Stimulated activated CD8-positive, alpha-beta memory T cell treated with anti-CD3 and anti-CD28 coated beads, Interleukin-7, amount 100 ng/mL, for 48 hours (primary cell): ENCODE measurements at regions not wholly inside any gene's neighbourhood (a gene's known extent, or its start where the extent isn't known, plus 50 kb on each side); places are given as distances from the start of the nearest gene placed in this dataset.
A peak's percentile ranks its signal among the peaks of the same experiment; 100 is the strongest.
"Not testable (repeated sequence)": the region's sequence is repeated elsewhere in the genome, so short reads cannot be mapped to it uniquely, and the experiment has no call there.

Experiments
- DNase-seq, 2 donors: peaks; one replicate each; pipeline ENCODE4 v3.0.0-alpha.2; 2020; ENCODE audit warnings: low read depth in 1 of 2; ENCODE audit errors: extremely low read depth in 1 of 2

DNA sequence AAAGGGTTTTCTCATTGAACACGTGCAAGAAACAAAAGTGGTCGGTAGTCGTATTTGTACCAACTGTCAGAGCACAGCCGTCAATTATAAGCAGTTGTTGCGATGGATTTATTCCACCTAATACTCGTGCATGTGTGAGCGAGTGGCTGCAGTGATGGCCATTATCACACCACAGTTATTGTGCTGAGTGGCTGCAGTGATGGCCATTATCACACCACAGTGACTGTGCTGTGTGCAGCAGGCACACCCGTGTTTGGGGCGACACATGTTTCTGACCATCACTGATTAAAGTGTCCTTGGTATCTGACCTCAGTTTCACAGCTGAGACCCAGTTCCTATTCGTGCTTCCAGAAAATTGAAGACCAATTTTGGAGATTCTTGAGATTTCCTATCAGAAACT, 142.9 kb upstream of the PFKP start:
- DNase-seq = no peak

DNA sequence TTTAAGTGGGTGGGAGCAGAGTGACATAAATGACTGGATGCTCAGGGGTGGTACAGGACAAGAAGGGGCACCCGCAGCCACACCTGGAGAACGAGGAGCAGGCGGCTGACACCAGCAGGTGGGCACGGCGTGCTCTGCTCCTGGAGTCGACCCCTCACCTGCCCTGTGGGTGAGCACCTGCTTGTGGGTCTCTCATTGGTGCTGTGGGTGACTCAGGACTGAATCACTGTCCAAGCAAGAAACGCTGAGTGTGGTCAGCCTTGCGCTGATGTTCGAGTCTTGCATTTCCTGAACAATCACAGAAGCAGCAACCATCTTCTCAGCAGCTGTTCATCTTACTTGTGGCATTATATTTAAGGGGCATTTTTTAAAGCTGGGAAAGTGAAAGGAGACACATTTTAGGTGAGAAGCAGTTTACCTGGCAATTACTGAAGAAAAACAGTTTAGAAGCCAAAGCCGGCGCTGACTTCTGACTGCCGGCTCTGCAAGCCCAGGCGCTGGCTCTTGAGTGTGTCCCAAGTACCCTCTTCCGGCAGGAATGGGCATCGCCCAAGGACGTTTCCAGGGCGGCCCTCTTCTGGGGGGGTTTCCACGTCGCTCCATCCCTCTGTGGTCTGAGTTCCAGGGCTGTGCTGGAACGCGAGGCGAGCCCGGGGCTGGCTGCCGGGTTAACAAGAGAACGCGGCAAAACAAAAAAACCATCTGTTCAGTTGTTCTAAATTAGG, 145.2 kb upstream of the PFKP start:
- DNase-seq = no peak

DNA sequence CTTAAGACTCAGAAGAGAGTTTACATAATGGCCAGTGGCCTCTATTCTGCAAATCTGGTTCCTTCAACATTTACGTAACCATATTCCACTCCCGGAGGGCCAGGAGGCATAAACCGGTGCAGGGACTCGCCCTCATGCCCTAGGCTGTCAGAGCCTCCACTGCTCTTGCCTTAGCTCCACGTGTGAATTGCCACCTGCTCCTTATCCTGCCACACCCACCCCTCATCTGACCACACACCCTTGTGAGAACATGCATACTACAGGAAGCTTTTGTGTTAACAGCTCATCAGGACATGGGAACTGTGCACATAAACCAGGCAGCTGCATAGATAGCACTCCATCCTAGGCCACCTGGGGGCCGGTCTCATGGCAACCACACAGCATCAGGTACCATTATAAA, 146.7 kb upstream of the PFKP start:
- no peak for DNase-seq

DNA sequence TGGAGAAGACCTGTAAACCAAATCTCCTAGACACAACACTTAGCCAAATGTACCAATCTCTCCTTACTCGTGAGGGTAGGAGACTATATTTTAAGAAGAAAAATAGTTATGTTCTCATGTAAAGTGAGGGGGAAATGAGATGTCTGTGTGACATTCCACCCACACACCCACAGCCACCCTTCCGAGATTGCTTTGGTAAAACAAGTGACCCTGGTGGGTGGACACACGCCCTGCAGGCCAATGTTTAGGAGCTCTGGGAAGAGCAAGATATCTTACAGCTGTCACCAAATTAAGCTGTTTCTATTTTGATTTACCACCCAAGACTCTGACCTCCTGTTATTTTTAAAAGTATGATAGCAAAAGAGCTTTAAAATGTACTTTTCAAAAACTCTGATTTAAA, 147.2 kb upstream of the PFKP start:
- no peak for DNase-seq

DNA sequence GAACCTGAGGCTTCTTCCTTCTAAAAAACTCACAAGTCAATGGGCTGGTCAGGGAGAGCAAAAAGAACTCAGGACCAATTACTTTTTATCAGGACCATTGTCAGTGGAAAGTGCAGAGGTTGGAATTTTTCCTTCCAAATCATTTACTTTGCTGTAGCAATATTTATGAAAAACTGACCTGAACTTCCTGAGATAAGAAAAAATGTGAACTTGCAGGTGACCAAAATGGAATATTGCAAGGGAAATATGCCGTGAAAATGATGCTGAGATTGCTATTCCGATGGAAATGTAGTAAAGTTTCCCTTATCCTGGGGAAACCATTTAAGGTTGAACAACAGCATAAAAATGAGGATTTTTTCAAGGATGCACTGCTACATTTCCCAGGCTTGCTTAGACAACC, 148.3 kb upstream of the PFKP start:
- DNase-seq = no peak

DNA sequence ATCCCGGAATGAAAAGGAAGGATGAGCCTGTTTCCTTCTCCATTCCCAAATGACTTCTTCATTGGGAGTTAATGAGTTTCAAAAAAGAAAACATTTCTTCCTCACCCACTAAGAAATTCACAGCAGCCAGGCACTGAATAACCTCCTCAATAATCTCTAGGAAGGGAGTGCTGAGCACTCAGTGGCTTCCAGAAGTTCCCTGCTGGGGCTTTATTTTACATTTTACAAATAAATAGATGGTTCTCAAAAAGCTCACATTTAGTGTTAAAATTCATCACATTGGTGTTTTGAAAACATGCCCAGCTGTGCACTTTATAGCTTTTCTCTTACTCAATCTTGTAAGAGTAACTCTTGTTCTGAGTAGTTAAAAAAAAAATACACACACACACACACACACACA, 148.9 kb upstream of the PFKP start:
- DNase-seq = no peak

DNA sequence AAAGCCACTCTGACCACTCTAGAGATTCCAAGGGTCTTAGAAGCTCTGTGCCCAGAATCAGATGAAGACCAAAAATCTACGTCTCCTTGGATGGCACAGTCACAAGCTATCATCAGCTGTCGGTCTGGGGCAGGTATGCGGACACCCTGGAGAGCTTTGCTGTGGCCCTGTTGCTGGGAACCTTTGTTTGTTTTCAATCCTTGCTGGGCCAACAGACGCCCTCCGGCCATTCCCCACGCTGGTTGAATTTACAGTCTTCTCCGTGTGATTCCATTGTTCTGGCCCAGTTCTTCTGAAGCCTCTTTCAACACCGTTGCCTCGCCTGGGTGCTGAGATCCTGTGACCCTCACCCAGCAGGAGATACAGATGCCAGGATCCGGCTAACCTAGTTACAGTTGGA, 149.4 kb upstream of the PFKP start:
- no peak for DNase-seq

DNA sequence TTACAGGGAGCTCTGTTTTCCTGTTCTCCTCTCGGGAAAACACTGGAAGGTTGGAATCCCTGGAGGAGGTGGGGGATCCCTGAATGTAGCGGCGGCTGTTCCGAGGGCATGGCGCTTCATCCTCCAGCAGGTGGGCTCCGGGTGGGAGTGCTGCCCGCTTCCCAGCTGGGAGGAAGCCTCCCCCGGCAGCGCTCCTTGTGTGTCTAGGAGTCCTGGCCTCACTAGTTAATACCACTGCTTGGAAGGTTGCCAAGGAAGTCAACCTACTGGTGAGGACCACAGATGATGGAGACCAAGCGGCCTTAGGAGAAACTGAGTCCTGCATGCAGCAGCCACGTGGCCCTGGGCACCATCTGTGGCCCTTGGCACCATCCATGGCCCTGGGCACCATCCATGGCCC, 151.9 kb upstream of the PFKP start:
- DNase-seq = no peak

DNA sequence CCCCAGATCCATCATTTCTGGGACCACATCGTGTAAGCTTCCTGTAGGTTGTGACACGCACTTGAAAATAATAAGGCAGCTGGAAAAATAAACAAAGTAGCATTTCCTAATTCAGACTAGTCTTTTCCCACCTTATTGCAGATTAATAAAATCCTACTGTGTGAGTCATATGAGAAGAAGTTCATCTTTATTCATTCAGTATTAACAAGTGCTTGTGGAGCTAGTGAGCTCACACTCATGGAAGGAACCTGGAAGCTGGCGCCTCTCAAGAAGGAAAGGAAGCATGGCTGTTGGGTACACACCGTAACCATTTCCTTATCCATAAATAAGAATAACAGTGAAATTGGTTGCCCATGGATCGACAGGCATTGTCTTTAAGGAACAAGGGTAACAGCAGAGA, 152.6 kb upstream of the PFKP start:
- DNase-seq = no peak

DNA sequence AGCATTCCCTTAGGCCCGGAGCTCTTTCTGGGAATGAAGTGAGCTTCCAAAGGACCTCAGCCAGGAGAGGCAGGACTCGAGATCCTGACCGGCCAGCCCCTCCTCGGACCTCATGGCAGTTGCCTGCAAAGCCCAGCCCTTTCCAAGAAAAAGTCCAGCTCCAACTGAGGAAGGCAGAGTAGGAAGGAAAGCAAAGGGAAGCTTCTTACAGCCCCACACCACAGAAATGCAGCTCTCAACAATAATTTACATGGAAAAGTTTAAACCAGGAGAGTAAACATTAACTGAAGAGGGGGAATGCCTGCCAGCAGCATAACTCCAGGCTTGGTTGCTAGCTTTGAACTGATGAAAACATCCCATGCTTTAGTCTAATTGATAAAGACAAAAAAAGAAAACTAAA, 153.9 kb upstream of the PFKP start:
- no peak for DNase-seq

DNA sequence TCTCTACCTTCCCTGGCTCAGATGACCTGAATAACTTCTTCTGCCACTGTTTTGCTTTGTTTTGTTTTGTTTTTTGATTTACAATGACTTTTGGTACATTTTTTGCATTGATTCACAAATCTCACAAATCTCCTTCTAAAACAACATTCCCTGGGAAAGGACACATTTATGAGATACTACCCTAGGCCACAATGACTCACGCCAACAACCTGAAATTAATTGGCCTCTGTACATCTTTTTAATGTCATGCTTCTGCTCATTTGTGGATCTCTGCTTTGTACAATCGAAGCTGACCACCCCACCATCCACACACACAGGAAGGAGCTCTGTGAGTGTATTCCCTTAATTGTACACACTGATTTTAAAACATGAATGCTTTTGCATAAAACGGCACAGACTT, 156.7 kb upstream of the PFKP start:
- no peak for DNase-seq

DNA sequence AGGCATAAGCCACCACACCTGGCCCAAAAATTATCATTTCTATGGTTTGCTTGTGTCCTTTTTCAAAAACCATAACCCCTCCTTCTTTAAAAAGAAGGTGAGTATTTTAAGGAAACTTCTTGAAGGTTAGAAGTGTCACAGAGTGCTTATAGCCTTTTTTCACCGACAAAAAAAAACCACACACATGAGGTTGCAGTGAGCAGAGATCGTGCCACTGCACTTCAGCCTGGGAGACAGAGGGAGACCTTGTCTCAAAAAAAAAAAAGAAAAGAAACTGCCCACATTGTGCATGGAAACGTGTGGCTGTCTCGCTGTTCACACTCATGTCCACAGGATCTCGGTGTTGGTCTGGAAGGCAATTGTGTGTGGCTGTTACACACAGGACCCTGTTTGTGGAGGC, 157.4 kb upstream of the PFKP start:
- DNase-seq = no peak

DNA sequence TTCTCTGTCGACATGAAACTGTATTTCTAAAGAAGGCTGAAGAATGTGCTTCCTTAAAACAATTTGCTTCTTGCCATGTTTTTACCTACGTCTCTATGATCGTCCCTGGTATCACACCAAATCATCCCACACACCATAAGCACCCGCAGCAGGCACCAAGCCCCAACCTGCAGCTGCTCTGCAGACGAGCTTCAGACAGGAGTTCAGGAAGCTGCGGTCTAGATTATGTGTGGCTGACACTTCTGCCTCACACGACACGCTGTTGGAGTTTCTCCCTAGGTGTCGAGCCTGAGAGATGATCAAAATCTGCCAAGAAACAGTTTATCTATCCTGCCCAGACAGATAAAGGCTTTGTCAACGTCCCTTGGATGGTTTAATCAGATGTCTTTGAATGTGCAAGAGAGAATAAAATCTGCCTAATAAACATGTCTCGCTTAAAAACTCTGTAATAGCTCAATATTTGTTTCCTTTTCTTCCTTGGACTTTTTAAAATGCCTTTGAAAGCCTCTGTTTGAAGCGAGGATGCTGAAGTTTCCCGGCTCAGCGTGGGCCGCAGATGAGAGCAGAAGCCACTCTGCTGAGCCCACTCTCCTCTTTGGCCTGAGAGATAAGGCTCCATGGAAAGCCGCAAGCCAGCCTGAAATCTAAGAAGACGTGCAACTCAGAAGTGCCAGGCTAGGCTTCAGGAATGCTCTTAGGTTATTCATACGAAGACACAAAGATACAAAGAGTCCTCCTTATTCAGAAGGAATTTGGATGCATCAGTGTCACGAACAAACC, 158.3 kb upstream of the PFKP start:
- no peak for DNase-seq

DNA sequence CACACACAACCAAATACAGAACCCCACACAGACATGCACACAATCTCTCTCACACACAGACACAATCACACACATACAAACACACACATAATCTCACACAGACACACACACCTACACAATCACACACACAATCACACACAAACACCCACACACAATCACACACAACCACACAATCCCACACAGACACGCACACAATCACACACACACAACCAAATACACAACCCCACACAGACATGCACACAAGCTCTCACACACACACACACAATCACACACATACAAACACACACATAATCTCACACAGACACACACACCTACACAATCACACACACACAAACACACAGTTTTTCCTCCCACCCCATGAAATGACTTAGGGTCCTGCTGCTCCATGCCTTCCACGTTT, 160.4 kb upstream of the PFKP start:
- DNase-seq = no peak

DNA sequence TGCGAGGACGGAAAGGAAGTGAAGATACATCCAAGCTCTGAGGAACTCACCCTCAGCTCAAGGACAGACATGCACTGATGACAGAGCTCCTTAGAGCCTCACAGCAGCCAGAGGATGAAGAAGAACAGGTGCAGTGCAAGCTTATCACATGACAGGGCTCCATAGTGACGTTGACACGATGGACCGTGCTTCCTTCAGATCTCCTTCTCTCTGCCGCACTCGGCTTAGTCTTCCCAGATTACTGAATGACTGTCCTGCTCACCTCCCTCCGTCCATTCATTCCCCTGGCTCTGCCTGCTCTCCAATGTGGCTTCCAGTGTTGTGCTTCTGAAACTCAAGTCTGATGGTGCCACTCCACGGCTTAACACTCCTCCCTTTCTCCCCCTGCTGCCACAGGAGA, 161.5 kb upstream of the PFKP start:
- no peak for DNase-seq

DNA sequence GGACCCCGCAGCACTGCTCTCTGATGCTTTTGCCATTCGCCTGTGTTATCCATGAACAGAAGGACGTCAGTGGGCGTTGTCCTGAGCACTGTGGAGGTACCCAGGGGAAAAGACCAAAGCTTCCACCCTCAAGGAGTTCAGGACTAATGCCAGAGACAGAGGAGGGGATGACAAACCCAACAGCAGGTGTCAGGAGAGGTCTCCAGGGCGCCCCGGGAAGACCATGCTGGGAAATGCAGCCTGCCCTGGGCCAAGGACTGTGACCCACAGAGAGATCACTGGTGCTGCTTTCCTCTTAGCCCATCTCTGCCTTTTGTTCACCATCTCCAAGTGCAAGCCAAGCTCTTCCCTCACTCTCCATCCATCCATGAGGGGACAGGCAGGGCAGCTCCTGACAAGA, 166.8 kb upstream of the PFKP start:
- no peak for DNase-seq

DNA sequence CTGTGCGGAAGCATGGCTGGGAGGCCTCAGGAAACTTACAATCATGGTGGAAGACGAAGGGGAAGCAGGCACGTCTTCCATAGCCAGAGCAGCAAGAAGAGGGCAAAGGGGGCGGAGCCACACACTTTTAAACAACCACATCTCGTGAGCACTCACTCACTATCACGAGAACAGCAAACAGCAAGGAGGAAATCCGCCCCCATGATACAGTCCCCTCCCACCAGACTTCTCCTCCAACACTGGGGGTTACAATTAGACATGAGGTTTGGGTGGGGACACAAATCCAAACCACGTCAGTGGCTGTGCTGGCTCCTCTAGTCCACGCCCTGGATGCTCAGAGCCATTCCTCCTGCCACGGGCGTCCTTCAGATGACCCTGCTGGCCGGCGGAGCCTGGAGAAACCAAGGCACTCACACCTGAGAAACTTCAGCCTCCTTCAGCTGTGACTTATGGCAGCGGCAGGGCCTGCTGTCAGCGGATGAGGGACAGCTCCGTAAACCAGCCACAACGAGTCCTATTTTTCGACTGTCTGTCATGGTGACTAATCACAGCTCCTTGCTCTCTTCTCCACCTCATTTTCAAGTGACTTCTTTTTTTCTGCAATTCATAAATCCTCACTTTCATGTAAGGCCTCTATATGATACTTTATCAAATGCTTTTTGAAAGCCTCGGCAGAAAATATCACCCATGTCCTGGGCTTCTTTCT, 167.9 kb upstream of the PFKP start:
- no peak for DNase-seq

DNA sequence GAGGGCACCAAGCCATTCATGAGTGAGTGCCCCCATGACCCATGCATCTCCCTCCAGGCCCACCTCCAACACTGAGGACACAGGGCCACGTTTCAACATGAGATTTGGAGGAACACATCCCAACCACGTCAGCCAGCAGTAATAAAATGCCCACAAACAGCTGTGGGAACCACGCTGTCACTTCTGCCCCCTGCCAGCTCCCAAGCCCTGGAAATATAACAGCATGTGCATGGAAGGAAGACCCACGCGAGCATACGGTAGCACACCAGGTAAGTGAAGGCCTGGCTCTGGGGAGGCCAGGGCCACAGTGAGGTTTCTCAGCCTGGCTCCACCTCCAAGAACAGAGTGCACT, 168.9 kb upstream of the PFKP start:
- no peak for DNase-seq

DNA sequence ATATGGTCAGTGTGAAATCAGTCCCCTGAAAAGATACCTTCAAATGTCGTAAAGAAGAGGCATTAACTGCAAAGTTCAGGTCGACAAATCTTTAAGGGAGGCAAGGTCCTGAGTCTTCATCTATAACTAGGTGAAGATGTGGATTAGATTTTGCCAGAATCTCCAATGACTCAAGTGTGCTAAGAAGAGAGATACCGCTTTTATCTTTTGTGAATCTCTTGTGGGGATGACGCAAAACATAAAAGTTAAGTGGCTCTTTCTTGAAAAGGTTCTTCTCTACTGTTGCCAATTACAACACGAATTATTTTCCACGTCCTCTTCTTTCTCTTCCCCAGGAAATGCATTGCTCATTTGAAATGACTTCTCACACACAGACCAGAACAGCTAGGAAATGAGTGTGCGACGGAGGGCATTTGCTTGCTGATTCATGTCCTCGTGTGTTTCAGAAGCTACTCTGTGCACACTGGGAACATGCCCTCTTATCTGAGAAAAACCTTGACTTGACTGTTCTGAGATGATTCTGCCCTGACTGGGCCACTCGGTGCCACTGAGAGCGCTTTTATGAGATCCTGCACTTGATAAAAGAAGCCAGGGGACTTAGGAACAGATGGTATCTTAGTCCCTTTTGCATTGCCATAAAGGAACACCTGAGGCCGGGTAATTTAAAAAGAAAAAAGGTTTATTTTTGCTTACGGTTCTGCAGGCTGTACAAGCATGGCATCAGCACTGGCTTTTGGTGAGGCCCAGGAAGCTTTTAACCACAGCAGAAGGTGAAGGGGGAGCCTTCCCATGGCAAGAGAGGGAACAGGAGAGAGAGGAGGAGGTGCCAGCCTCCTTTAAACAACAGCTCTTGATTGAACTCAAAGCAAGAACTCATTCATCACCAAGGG, 169.5 kb upstream of the PFKP start:
- peak in 1 of 2 donors; percentile 9 for DNase-seq

DNA sequence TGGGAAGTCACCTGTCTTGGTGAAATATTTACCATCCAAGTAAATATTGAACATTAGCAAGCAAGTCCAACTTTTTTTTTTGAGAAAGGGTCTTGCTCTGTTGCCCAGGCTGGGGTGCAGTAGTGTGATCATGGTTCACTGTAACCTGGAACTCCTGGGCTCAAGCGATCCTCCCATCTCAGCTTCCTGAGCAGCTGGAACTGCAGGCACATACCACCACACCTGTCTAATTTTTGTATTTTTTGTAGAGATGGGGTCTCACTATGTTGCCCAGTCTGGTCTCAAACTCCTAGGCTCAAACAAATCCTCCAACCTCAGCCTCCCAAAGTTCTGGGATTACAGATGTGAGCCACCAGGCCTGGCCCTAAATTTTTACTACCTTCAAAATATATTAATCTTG, 171.0 kb upstream of the PFKP start:
- not testable (repeated sequence) for DNase-seq

DNA sequence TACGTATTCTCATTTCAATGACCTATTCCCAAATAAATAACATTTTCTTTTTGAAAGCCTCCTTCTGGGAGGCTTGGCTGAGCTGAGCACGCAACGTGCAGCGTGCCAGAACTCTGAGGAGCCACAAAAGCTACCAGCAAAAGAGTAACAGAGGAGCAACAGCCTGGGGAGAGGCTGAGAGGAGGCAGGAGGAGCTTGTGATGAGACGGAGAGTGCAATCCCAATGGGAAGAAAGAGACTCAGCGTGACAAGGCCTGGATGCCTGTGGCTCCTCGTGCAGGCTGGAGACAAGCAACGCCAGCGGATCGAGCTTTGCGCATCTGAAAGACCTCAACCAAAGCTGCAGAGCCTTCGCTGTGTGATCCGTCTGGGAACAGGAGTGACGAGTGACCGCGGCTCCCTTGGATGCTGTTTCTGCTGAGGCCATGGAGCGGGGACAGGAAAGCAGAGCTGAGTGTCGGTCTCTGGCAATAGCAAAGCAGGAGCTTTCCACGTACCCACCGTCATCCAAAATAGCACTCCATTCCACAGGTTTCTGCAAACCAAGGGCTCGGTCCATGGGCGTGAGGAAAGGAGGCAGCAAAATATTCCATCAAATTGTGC, 171.7 kb upstream of the PFKP start:
- no peak for DNase-seq
